UCSD-AML1 (cell line): ENCODE measurements at regions not wholly inside any gene's neighbourhood (a gene's known extent, or its start where the extent isn't known, plus 50 kb on each side); places are given as distances from the start of the nearest gene placed in this dataset.
"Not testable (repeated sequence)": the region's sequence is repeated elsewhere in the genome, so short reads cannot be mapped to it uniquely, and the experiment has no call there.

Experiments used
- DNase-seq: peaks from one replicate; lab custom pipeline; 2025; ENCODE audit not compliant: unreplicated experiment; lab: John Stamatoyannopoulos, UW

DNA sequence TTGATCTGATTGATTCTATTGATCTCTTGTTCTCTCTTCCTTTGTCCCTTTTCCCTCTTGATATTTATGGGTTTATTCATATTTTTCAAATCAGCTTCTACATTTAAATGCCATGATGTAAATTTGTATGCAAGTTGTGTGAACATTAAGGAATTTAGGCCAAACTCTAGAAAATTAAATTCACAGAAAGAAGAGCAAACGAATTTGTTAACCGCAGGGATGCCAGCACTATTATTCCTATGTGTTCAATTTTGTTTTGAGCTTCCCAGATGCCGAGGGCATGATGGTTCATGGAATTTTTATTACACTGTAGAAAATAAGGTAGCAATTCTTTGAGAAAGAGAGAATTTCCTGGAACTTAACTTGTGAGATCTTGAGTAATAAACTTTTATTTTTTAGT lies 220.9 kb downstream of the BUB3 start:
- no peak for DNase-seq

DNA sequence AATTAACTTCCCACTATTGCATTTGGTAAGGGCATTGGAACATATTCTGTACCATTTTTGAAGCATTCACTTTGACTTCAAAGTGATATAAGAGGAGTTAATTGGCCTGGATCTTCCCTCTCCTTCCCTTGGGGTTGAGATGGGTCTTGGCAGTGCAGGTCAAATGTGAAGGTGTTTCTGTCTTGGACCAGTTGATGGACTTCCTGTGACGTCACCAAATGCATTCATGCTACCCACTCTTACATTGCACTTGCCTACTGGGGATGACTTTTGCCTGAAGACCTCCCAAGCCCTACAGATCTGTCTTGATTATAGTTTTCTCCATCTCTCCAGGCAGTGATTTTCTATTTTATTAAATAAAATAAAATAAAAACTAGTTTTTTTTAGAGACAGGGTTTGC lies 221.5 kb downstream of the BUB3 start:
- DNase-seq, result no peak

DNA sequence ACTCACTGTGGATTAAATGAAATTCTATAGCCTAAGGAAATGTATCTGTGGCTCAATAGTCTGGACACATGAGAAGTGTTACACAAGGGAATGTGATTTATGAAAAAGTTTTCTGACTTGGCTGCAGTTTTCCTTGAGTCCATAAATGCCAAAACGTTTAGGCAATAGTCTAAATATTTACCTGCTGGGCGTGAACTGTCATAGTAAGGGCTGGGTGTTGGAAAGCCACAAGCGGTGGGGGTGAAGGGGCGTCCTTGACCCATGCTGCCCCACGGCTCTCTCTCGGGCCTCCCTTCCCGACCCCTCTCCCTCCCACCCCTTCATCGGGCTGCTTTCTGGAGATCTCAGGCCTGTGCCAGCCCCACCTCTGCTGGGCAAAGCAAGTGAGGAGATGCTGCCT lies 223.7 kb downstream of the BUB3 start:
- no peak for DNase-seq

DNA sequence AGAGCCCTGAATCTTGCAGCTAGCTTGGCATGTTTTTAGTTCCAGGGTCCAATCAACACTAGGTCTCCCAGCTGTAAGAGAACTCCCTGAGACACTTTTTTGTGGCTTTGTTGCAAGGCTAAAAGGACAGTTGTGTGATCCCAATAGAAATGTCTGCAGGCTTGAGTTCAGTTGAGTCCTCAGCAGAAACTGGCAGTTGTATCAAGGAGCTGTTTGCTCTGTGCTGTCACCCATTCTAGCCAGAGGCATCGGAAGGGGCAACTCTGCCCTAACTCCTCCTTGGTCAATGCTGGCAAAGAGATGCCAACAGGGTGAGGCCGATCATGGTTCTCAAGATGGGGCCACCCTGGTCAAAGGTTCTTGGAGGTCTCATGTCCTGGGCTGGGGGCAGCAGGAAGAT lies 224.1 kb downstream of the BUB3 start:
- no peak for DNase-seq

DNA sequence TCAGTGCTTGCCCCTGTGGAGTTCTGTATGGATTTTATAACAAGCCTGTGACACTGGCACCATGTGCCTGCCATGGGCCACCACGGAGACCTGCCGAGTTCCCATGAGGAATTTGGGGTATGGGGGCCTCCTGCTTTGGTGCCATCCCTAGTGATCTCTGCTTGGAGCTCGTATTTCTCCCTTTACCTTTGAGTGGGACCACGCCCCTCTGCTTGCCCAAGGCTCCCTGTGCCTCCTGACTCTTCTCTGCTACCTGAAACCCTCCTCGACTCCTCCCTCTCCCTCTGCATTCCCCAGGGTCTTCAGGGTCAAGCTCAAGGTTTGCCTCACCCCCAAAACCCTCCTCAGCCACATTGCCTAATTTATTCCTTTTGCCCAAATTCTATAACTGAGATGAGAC lies 225.0 kb downstream of the BUB3 start:
- DNase-seq, result no peak

DNA sequence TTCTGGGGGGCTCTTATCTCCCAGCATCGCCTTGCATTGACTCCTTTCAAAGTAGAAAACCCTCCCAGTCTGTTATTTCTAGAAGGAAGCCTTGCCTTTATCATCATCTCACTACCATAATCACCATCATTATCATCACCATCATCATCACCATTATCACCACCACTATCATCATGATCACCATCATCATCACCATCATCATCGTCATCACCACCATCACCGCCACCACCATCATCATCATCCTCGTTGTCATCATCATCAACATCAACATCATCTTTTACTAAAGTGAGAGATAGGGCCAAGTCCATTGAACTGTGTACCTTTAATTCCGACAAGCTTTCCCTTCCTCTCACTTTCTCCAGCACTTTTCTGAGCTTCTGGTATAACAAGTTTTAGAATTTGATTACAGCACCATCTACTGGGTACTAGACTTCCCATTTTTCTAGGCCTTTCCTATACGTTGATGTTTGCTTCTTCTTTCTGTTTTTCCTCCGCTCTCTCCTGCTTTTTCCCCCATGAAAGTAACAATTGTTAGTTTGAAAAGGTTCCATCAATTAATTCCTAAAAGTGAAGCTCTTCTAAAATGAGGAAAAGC lies 226.4 kb downstream of the BUB3 start:
- DNase-seq, result no peak

DNA sequence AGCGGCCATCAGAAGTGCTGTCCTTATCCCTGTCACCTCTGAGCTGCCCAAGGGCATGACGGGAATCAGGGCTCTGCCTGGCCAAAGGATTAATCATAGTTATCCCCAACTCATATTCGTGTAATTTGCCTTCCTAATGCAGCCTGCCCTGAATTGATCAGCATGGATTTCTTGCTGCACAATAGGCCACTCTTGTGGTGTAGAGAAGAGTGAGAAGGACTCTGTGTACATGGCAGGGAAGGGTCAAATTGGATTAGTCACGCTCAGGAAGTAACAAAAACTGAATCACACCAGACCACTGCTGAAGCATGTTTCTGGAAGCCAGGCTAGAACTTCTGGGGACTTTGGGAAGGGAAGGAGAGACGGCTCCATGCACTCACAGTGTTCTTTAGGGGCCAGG lies 227.0 kb downstream of the BUB3 start:
- DNase-seq, result no peak

DNA sequence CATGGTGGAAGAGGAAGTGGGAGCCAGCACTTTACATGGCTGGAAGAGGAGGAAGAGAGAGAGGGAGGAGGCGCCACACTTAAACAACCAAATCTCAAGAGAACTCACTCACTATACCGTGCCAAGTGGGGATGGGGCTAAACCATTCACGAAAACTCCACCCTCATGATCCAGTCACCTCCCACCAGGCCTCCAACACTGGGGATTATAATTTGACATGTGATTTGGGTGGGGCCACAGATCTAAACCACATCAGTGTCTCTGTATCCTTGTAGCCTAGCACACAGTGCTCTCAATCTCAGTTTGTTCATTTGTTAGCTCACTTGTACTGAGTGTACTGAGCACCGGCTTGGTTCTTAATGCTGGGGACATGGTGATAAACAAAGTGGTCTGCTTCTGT lies 228.3 kb downstream of the BUB3 start:
- no peak for DNase-seq

DNA sequence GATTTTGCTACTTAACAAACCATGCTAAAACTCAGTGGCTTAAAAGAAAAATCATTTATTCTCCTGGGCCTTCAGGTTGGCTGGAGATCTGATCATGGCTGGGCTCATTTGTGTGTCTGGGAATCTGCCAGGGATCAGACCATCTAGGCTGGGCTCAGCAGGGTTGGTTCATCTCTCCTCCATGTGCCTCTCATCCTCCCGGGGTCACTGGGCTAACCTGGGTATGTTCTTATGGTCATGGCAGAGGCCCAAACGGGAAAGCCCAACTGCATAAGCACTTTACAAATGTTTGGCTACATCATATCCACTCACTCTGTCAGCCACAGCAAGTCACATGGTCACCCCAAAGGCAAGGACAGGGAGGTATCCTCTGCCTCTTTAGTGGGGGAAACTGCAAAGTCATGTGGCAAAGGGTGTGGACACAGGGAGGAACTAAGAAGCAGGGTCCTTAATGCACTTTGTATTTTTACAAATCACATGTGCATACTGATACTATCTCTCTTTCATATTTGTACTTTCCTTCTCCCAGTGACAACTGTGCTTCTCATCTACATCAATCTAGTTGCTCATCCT lies 231.4 kb downstream of the BUB3 start:
- DNase-seq, result no peak

DNA sequence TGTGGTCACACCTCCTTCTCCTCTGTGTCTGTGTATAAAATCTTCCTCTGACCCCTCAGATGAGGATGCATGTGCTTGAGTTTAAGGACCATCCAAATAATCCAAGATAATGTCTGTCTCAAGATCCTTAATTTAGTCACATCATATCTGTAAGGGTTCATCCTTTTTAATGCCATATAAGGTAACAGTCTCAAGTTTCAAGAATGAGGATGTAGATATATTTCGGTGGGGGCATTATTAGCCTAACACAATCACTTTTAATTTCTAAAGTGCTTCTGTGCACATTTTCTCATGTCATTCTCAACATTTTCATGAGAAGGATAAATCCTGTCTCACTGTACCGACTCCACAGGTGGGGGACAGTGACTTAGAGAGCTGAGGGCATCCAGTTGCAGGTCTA lies 235.3 kb downstream of the BUB3 start:
- DNase-seq, result no peak

DNA sequence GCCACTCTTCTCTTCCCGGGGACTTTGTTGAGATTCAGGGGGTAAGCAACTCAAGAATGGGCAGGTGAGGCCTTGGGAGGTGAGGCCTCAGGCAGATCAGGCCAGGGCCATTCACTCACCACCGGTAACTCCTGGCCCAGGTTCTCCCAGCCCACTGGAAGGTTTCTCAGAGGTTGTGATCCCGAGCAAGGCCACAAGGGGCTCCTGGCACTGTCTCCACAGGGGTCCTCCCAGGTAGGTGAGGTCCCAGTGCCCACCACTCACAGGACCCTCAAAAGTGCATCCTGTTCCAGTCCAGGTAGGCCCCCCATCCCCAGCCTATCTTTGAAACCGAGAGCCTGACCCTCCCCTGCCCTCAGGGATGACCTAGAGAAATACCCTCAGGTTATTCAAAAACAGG lies 236.1 kb downstream of the BUB3 start:
- no peak for DNase-seq

DNA sequence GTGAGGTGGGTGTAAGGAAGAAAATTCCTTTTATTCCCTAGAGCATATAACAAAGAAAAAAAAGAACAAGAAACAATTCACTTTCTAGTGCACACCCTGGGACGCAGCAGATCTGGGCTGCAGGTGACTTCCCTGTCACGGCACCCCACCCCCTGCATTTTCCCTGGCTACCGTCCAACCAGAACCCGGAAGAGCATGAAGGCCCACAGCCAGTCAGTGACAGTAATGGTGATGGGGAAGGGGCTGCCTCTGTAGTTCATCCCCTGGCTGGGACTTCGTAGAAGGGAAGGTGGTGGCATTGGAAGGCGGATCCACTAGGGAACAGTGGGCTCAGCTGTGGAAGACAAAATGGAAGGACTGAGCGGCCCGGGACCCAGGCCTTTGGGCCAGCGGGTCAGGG lies 236.7 kb downstream of the BUB3 start:
- DNase-seq, result no peak

DNA sequence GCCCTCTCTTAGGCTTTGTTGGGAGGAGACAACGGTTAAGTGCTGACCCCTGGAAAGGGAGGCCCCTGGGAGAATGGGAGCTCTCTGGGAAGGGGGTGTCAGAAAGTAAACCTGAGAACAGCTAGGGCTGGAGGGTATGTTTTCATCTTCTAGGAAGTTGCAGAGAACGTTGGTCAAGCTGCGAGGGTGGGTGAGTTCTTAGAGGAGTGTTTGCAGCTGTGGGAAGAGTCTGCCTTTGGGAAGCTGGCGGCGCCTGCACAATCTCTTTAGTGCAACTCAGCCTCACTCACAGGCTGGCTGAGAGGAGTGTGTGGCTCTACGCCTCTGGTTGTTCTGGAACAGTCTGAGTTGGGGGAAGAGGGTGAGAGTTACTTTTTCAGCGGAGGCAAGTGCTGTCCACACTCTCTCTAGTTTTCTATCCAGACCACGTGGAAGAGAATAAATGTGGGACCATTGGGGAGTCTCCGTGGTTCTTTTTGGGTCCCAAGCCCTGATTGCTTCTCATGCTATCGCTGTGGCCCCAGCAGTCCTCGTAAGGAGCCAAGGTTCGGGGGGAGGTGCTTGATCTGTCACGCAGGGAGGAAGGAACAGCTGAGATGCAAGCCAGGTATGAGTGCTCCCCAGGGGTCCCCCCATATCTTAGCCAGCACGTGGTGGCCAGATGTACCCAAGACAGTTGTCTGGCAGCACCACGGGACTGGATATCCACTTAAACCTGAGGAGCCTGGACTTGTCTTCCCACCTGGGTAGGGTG lies 237.2 kb downstream of the BUB3 start:
- DNase-seq, result no peak

DNA sequence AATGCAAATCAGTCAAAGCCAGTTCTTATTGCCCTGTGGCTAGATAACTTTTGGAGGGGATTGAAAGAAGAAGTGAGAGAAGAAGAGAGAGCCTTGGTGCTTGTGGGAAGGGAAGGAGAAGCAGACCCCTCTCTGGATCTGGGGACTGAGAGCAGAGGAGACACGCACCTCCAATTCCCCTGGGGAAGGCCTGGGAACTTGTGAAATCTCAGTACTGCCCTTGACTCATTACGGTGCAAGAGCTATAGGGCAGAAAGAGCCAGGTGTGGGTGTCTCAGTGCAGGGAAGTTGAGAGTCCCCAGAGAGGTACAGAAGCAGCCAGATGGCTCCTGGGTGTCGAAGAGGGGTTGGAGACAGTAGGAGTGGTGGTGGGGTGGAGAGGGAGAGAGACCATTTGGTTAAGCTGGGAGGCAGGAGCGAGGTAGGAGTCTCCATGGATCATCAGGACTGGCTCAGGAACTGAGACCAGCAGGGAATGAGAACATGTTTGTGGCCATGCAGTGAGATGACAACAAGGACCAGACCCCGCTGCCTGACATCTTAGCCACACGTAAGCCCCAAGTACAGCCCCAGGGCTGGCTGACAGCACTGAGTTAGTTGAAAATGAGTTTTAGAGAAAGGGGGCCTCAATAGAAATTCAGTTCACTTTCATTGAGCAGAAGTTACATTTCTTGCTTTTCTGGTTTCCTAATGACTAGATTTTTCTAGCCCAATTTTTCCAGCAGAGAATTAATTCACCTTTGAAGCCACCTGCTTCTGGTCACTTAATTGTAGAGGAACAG lies 238.2 kb downstream of the BUB3 start:
- no peak for DNase-seq

DNA sequence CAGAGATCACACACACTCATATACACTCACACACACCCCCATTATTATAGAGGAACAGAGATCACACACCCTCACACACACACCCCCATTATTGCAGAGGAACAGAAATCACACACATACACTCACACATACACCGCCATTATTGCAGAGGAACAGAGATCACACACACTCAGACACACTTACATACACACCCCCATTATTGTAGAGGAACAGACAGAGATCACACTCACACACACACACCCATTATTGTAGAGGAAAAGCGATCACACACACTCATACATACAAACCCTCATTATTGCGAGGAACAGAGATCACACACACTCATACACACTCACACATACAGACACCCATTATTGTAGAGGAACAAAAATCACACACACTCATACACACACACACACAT lies 239.0 kb downstream of the BUB3 start:
- no peak for DNase-seq

DNA sequence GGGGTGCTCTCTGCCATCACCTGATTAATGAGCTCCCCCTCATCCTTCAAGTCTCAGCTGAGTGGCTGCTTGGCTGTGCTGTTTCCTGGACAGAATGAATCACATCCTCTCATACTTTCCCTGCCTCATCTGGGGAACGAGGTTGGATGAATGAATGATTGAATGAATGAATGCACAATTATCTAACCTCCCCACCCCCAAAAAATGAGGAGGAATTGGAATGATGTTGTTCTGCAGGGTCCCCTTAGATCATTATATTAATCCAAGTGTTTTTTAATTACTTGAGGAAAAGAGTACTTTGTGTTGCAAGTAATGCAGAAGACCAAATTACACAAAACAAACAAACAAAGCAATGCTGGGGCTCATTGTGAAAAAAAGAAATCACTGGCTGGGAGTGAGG lies 240.2 kb downstream of the BUB3 start:
- no peak for DNase-seq

DNA sequence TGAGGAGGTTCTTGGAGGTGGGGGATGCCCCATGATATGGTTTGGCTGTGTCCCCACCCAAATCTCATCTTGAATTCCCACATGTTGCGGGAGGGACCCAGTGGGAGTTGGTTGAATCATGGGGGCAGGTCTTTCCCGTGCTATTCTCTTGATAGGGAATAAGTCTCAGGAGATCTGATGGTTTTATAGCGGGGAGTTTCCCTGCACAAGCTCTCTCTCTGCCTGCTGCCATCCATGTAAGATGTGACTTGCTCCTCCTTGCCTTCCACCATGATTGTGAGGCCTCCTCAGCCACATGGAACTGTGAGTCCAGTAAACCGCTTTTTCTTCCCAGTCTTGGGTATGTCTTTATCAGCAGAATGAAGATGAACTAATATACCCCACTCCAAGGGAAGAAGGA lies 241.0 kb downstream of the BUB3 start:
- not testable (repeated sequence) for DNase-seq

DNA sequence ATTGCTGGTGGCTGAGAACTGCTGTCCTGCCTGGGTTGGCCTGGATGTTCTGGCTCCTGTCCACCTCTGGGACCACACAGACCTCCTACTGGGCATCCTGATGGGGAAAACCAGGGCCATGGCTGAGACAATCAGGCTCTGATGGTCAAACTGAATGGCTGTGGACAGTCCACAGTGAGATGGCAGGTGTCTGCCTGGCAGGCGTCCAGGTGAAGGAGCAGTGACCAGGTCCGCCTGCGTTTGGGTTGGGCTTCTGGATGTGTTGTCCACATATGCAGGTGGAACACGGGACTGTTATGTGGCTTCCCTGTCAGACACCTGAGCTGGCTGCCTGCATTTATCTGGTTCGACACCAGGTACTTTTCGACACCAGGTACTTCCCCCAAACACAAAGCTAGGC lies 241.7 kb downstream of the BUB3 start:
- DNase-seq, result no peak

DNA sequence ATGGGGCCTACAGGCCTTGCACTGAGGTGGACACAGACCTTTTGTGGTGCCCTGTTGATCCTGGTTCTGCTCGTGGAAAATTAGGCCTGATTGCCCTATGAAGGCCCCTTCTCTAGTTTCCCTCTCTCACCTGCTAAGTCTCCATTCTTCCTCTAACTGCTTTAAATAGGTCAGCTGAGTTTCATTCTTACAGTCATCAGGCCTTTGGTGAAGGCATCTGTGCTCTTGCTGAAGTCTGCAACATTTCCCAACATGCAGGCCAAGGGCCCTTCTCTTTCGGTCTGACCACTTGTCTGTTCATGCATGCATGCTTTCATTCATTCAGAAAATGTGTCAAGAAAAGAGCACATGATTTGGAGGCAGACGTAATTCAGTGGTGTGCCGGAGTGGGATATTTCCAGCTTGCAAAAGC lies 244.0 kb downstream of the BUB3 start:
- no peak for DNase-seq

DNA sequence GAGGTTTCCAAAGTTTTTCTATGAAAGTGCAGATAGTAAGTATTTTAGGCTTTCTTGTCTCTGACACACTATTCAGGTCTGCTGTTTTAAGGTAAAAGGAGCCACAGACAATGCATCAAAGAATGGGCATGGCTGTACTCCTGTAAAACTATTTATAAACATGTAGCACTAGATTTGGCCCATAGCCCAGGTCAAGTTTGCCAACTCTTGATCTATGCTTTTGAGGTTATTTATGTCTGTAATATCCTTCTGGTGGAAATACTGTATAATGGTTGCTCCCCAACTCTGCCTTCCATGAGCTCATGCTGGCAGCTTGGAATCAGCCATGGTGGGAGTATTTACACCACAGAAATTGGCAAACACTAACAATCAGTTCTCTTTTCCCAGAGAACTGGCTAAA lies 244.6 kb downstream of the BUB3 start:
- no peak for DNase-seq

DNA sequence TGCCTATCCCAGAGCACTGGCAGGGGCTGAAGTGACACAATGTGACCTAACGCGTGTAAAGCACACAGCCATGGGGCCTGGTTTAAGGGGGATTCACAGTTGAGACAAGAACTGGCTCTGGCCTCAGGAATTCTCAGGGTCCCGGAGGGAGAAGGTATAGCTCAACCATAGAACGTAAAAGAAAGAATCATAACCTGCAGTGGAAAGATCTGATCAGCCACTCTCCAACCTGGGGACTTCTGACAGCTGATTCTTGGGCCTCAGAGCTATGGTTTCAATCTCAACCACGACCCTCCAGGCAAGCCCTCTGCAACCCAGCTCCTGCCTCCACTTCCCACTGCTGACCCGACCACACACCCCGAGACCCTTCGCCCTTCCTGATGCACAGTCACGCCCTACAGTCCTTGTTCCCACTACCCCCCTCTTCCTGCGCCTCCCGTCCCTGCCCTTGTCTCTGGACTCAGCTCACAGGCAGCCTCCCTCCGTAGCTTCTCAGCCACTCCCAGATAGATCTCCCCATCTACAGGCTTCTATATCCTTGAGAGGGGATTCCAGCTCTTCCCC lies 245.2 kb downstream of the BUB3 start:
- DNase-seq, result no peak

DNA sequence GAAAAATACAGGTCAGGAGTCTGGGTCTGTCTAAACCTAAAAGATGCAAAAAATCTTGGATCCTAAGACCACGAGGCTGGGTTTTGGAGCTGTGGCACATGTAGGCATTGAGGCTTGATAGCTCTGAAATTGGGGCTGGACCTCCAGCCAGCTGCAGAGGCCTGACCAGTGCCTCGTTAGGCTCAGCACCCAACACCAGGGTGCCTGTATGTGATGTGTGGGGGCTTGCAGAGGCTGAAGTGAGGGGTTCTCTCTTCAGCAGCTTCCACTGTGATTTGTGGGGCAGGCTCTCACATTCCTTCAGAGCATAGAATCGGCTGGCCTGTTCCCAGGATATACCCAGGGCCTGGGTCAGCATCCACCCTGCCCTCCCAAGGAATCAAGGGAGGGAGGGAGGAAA lies 247.8 kb downstream of the BUB3 start:
- DNase-seq, result no peak
